NCI-H1930 (cell line): ENCODE measurements at regions not wholly inside any gene's neighbourhood (a gene's known extent, or its start where the extent isn't known, plus 50 kb on each side); places are given as distances from the start of the nearest gene placed in this dataset.

Source experiments
- DNase-seq, 2 experiments: peaks; one replicate each; lab custom pipeline; 2025; lab: John Stamatoyannopoulos, UW

GRCh38 chr18:42623935-42624334, 491.6 kb downstream of the RIT2 start:
- DNase-seq, result peak; percentile 73 to 88

GRCh38 chr18:42632801-42633200, 482.7 kb downstream of the RIT2 start:
- no peak for DNase-seq

- DNase-seq, result no peak
Observed at GRCh38 chr18:42635378-42636048, 480.0 kb downstream of the RIT2 start.

- DNase-seq, result no peak
Observed at GRCh38 chr18:42636309-42636708, 479.2 kb downstream of the RIT2 start.

- peak; percentile 37 to 52 for DNase-seq
Observed at GRCh38 chr18:42640160-42640559, 475.3 kb downstream of the RIT2 start.

- DNase-seq, result no peak
Observed at GRCh38 chr18:42641996-42642395, 473.5 kb downstream of the RIT2 start.

GRCh38 chr18:42644729-42645131, 470.8 kb downstream of the RIT2 start:
- no peak for DNase-seq

- no peak for DNase-seq
Observed at GRCh38 chr18:42649331-42650035, 466.0 kb downstream of the RIT2 start.

GRCh38 chr18:42654556-42654955, 460.9 kb downstream of the RIT2 start:
- no peak for DNase-seq

- no peak for DNase-seq
Observed at GRCh38 chr18:42657551-42657950, 457.9 kb downstream of the RIT2 start.

- DNase-seq, result no peak
Observed at GRCh38 chr18:42658171-42658570, 457.3 kb downstream of the RIT2 start.

- DNase-seq, result no peak
Observed at GRCh38 chr18:42659187-42659586, 456.3 kb downstream of the RIT2 start.

- DNase-seq, result no peak
Observed at GRCh38 chr18:42670860-42671259, 444.6 kb downstream of the RIT2 start.

GRCh38 chr18:42675810-42676209, 439.7 kb downstream of the RIT2 start:
- peak; percentile 19 to 51 for DNase-seq

GRCh38 chr18:42683094-42683493, 432.4 kb downstream of the RIT2 start:
- peak in 1 of 2 experiments; percentile 24 for DNase-seq

- DNase-seq, result no peak
Observed at GRCh38 chr18:42689310-42689709, 426.2 kb downstream of the RIT2 start.
